Endodermal cell (in vitro differentiated cells): ENCODE measurements at regions not wholly inside any gene's neighbourhood (a gene's known extent, or its start where the extent isn't known, plus 50 kb on each side); places are given as distances from the start of the nearest gene placed in this dataset.

ENCODE experiments used
- DNase-seq: peaks from one replicate; pipeline ENCODE4 v3.0.0-alpha.2; 2017
- H3K27ac ChIP-seq: 2 replicates; pipeline ENCODE4 v1.5.1; 2013; ENCODE audit warnings: mild to moderate bottlenecking, low read depth, low read length, moderate library complexity
- H3K27me3 ChIP-seq: 2 replicates; pipeline ENCODE4 v1.6.1; 2013; ENCODE audit warnings: mild to moderate bottlenecking, low read length, moderate library complexity; ENCODE audit not compliant: insufficient read depth, control insufficient read depth, poor library complexity, severe bottlenecking
- H3K36me3 ChIP-seq: 2 replicates; pipeline ENCODE4 v1.7.0; 2013; ENCODE audit warnings: mild to moderate bottlenecking, low read length, moderate library complexity; ENCODE audit not compliant: control insufficient read depth, insufficient read depth
- H3K4me1 ChIP-seq: one replicate; pipeline ENCODE4 v1.7.0; 2013; ENCODE audit warnings: low read length; ENCODE audit not compliant: control insufficient read depth, insufficient read depth
- H3K4me3 ChIP-seq: 2 replicates; pipeline ENCODE4 v1.5.1; 2013; ENCODE audit warnings: mild to moderate bottlenecking, low read length, moderate library complexity
- H3K9ac ChIP-seq: 2 replicates; pipeline ENCODE4 v1.6.1; 2013; ENCODE audit warnings: mild to moderate bottlenecking, low read length, moderate library complexity; ENCODE audit not compliant: poor library complexity, severe bottlenecking; ENCODE audit errors: extremely low read depth
- H3K9me3 ChIP-seq: 2 replicates; pipeline ENCODE4 v1.6.1; 2013; ENCODE audit warnings: mild to moderate bottlenecking, low read length, moderate library complexity; ENCODE audit not compliant: control insufficient read depth
- H3K27ac Mint-ChIP-seq: 2 replicates; pipeline ENCODE4 v1.8.0; 2020; ENCODE audit warnings: mixed read lengths
- H3K27me3 Mint-ChIP-seq: 2 replicates; pipeline ENCODE4 v1.8.0; 2021; ENCODE audit warnings: mild to moderate bottlenecking, mixed read lengths; ENCODE audit not compliant: insufficient read depth
- H3K36me3 Mint-ChIP-seq: 2 replicates; pipeline ENCODE4 v1.8.0; 2020; ENCODE audit warnings: low read depth, mixed read lengths
- H3K4me1 Mint-ChIP-seq: 2 replicates; pipeline ENCODE4 v1.8.0; 2020; ENCODE audit warnings: mixed read lengths
- H3K4me3 Mint-ChIP-seq: 2 replicates; pipeline ENCODE4 v1.8.0; 2020; ENCODE audit warnings: mild to moderate bottlenecking, moderate library complexity, mixed read lengths
- H3K9me3 Mint-ChIP-seq: 2 replicates; pipeline ENCODE4 v1.8.0; 2020; ENCODE audit warnings: mild to moderate bottlenecking, mixed read lengths
- WGBS, 2 experiments: methylation state at CpG; one replicate each; pipeline versions ENCODE4 v1.1.5 to v1.1.7; 2013; ENCODE audit warnings: missing lambda C conversion rate in 2 of 2, mixed read lengths in 1 of 2; ENCODE audit not compliant: insufficient coverage in 1 of 2, insufficient read length in 1 of 2; 5-methylcytosine and 5-hydroxymethylcytosine counted together
- TF ChIP-seq, protein P1 (sequence below): fragments of 200-600 bp; sonication (generic); conservative IDR thresholded peaks from 2 replicates; pipeline ENCODE4 v1.5.0; 2021; ENCODE audit warnings: antibody characterized with exemption, mild to moderate bottlenecking

- no peak overlapping the region for H3K4me3 Mint-ChIP-seq
- H3K9me3 Mint-ChIP-seq, result no peaks in the 10 kb centered on the region
- Histone ChIP-seq H3K36me3 (no peaks in the 10 kb centered on the region), H3K27me3 (no peaks in the 10 kb centered on the region), H3K4me1 (no peaks in the 10 kb centered on the region), H3K9ac (no peak overlapping the region), H3K4me3 (no peak overlapping the region), H3K27ac (no peak overlapping the region), H3K9me3 (no peaks in the 10 kb centered on the region)
- no peak for DNase-seq
- no peaks in the 10 kb centered on the region for H3K36me3 Mint-ChIP-seq
- peaks cover 2% of the 10 kb centered on the region for H3K27me3 Mint-ChIP-seq
- TF ChIP-seq, protein P1, sequence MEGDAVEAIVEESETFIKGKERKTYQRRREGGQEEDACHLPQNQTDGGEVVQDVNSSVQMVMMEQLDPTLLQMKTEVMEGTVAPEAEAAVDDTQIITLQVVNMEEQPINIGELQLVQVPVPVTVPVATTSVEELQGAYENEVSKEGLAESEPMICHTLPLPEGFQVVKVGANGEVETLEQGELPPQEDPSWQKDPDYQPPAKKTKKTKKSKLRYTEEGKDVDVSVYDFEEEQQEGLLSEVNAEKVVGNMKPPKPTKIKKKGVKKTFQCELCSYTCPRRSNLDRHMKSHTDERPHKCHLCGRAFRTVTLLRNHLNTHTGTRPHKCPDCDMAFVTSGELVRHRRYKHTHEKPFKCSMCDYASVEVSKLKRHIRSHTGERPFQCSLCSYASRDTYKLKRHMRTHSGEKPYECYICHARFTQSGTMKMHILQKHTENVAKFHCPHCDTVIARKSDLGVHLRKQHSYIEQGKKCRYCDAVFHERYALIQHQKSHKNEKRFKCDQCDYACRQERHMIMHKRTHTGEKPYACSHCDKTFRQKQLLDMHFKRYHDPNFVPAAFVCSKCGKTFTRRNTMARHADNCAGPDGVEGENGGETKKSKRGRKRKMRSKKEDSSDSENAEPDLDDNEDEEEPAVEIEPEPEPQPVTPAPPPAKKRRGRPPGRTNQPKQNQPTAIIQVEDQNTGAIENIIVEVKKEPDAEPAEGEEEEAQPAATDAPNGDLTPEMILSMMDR, result no peak
- peaks cover 19% of the 10 kb centered on the region for H3K4me1 Mint-ChIP-seq
- no peak overlapping the region for H3K27ac Mint-ChIP-seq
Measured at GRCh38 chr12:41917181-41917580, 227.5 kb downstream of the GXYLT1 start.

DNA sequence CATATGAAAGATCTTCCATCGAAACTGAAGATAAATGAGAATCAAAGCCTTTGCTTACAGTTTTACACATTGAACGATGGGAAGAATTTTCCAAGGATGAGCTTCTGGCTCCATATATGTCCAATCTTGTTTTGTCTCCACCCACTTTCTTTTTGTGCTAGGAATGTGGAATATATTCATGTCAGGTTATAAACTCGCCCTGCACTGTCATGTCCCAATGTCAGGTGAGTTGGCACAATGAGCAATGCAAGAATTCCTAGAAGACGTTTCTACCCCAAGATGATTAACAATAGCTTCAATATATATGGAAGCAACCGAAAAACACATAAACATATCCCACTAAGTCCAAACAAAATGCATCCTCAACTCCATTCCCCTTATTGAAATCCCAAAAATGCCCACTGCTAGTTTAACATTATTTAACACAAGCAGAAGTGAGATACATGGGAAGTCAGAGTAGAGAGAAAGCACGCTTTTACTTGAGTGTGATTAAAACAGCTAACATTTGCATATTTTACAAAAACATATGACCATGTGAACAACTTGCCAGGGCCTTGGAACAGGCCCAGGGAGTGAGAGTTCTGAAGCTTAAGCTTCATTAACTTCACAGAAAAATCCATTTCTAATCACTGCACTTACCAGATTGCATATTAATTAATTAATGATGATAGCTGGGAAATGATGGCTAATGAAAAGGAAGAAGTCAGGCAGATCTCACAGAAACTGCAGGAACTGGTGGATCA lies 233.9 kb downstream of the GXYLT1 start:
- Histone ChIP-seq H3K9me3 (no peaks in the 10 kb centered on the region), H3K36me3 (no peaks in the 10 kb centered on the region), H3K27me3 (no peaks in the 10 kb centered on the region), H3K4me1 (no peaks in the 10 kb centered on the region), H3K27ac (no peak overlapping the region), H3K9ac (no peak overlapping the region), H3K4me3 (no peak overlapping the region)
- Mint-ChIP-seq H3K36me3 (no peaks in the 10 kb centered on the region), H3K27ac (no peak overlapping the region), H3K9me3 (no peaks in the 10 kb centered on the region), H3K4me3 (no peak overlapping the region), H3K27me3 (no peaks in the 10 kb centered on the region), H3K4me1 (no peaks in the 10 kb centered on the region)
- DNase-seq, result no peak
- WGBS, 2 experiments, result 90% methylated on average over 5 to 6 of the region's 6 CpGs
- TF ChIP-seq, protein P1, result no peak

- Histone ChIP-seq H3K4me3 (no peak overlapping the region), H3K27me3 (no peaks in the 10 kb centered on the region), H3K36me3 (no peaks in the 10 kb centered on the region), H3K9ac (no peak overlapping the region), H3K9me3 (no peaks in the 10 kb centered on the region), H3K4me1 (no peaks in the 10 kb centered on the region), H3K27ac (no peak overlapping the region)
- H3K4me1 Mint-ChIP-seq, result peaks cover 13% of the 10 kb centered on the region
- DNase-seq, result no peak
- no peak overlapping the region for H3K27ac Mint-ChIP-seq
- H3K9me3 Mint-ChIP-seq, result no peaks in the 10 kb centered on the region
- H3K36me3 Mint-ChIP-seq, result no peaks in the 10 kb centered on the region
- H3K4me3 Mint-ChIP-seq, result no peak overlapping the region
- WGBS, 2 experiments, result 92 to 94% methylated on average over 3 to 4 of the region's 4 CpGs
- H3K27me3 Mint-ChIP-seq, result no peaks in the 10 kb centered on the region
- TF ChIP-seq, protein P1, result no peak
Measured at GRCh38 chr12:41908206-41908605, 236.5 kb downstream of the GXYLT1 start.
